Left cardiac atrium (tissue), 4 donors: ENCODE measurements at regions not wholly inside any gene's neighbourhood (a gene's known extent, or its start where the extent isn't known, plus 50 kb on each side); places are given as distances from the start of the nearest gene placed in this dataset.
"Not testable (repeated sequence)": the region's sequence is repeated elsewhere in the genome, so short reads cannot be mapped to it uniquely, and the experiment has no call there.

Experiments used
- ATAC-seq, 2 donors: fragments of 200-7000 bp; cut with Tn5 transposase; one replicate each; pipeline ENCODE4 v1.9.1; 2020; ENCODE audit warnings: mild to moderate bottlenecking in 2 of 2, moderate library complexity in 2 of 2
- DNase-seq: peaks from one replicate; pipeline ENCODE4 v3.0.0-alpha.2; 2020
- intact Hi-C, 2 donors: fragments of 100-400 bp; cut with DNase I; formaldehyde crosslinking; loops; one replicate each; pipeline versions ENCODE4 v1.14.1 to v1.15.1; 2022 to 2023
- donor health status: DM: no; HTN: yes; CAD: no.
- donor health status: DM: no; HTN: yes; CAD: no; lungs with severe emphysema.
- donor health status: DM: yes; HTN: yes; CAD: no.
- donor health status: Dilated cardiomyopathy.

GRCh38 chr3:177333533-177334520 lies 136.5 kb upstream of the TBL1XR1 start:
- intact Hi-C loops: loop anchor here in 1 of 2 donors (5.0 kb wide), 1 partner anchor 42 kb away; no protein-coding TSS in a partner anchor
- peak; percentile 47 for DNase-seq
- ATAC-seq: peak; percentile 47 to 62

GRCh38 chr3:177334803-177335202 lies 137.5 kb upstream of the TBL1XR1 start:
- DNase-seq (no peak), ATAC-seq (no peak)
- intact Hi-C loops: loop anchor here in 1 of 2 donors (5.0 kb wide), 1 partner anchor 43 kb away; no protein-coding TSS in a partner anchor

GRCh38 chr3:177335728-177336127 lies 138.4 kb upstream of the TBL1XR1 start:
- DNase-seq: no peak
- intact Hi-C loops: no loop called here
- ATAC-seq: peak; percentile 54 to 83

GRCh38 chr3:177336873-177337450 lies 139.7 kb upstream of the TBL1XR1 start:
- ATAC-seq: no peak
- intact Hi-C loops: no loop called here
- DNase-seq: no peak

- DNase-seq (no peak), ATAC-seq (no peak)
- intact Hi-C loops: no loop called here
These were observed 140.5 kb upstream of the TBL1XR1 start for GRCh38 chr3:177337541-177338331.

GRCh38 chr3:177338697-177339219 lies 141.5 kb upstream of the TBL1XR1 start:
- DNase-seq: no peak
- intact Hi-C loops: no loop called here
- peak in 1 of 2 donors; percentile 39 for ATAC-seq

- DNase-seq, intact Hi-C loops, ATAC-seq: not testable (repeated sequence)
These were observed 142.0 kb upstream of the TBL1XR1 start for GRCh38 chr3:177339220-177339703.

- DNase-seq (no peak), ATAC-seq (no peak)
- intact Hi-C loops: no loop called here
These were observed 143.1 kb upstream of the TBL1XR1 start for GRCh38 chr3:177340243-177340830.

GRCh38 chr3:177341736-177342419 lies 144.6 kb upstream of the TBL1XR1 start:
- ATAC-seq (no peak), DNase-seq (no peak)
- intact Hi-C loops: no loop called here

GRCh38 chr3:177343122-177343625 lies 145.9 kb upstream of the TBL1XR1 start:
- DNase-seq (no peak), ATAC-seq (no peak)
- intact Hi-C loops: no loop called here

- intact Hi-C loops: loop anchor here in 1 of 2 donors (5.0 kb wide), 1 partner anchor 223 kb away; no protein-coding TSS in a partner anchor
- ATAC-seq (peak; percentile 99), DNase-seq (peak; percentile 88)
These were observed 148.0 kb upstream of the TBL1XR1 start for GRCh38 chr3:177345049-177345972.

- DNase-seq: no peak
- ATAC-seq: no peak
- intact Hi-C loops: loop anchor here in 1 of 2 donors (5.0 kb wide), 1 partner anchor 224 kb away; no protein-coding TSS in a partner anchor
These were observed 148.8 kb upstream of the TBL1XR1 start for GRCh38 chr3:177345973-177346503.

- no peak for ATAC-seq
- no peak for DNase-seq
- intact Hi-C loops: loop anchor here in 1 of 2 donors (5.0 kb wide), 1 partner anchor 225 kb away; no protein-coding TSS in a partner anchor
These were observed 149.6 kb upstream of the TBL1XR1 start for GRCh38 chr3:177346878-177347277.

GRCh38 chr3:177347611-177348010 lies 150.3 kb upstream of the TBL1XR1 start:
- ATAC-seq (no peak), DNase-seq (no peak)
- intact Hi-C loops: loop anchor here in 1 of 2 donors (5.0 kb wide), 1 partner anchor 225 kb away; no protein-coding TSS in a partner anchor

- intact Hi-C loops: loop anchor here in 1 of 2 donors (5.0 kb wide), 1 partner anchor 227 kb away; no protein-coding TSS in a partner anchor
- DNase-seq: no peak
- no peak for ATAC-seq
These were observed 151.7 kb upstream of the TBL1XR1 start for GRCh38 chr3:177348974-177349373.

- DNase-seq (no peak), ATAC-seq (no peak)
- intact Hi-C loops: loop anchor here in 1 of 2 donors (5.0 kb wide), 1 partner anchor 227 kb away; no protein-coding TSS in a partner anchor
These were observed 152.1 kb upstream of the TBL1XR1 start for GRCh38 chr3:177349384-177349783.
